ENCODE measurements at regions not wholly inside any gene's neighbourhood (a gene's known extent, or its start where the extent isn't known, plus 50 kb on each side); places are given as distances from the start of the nearest gene placed in this dataset.

DNA sequence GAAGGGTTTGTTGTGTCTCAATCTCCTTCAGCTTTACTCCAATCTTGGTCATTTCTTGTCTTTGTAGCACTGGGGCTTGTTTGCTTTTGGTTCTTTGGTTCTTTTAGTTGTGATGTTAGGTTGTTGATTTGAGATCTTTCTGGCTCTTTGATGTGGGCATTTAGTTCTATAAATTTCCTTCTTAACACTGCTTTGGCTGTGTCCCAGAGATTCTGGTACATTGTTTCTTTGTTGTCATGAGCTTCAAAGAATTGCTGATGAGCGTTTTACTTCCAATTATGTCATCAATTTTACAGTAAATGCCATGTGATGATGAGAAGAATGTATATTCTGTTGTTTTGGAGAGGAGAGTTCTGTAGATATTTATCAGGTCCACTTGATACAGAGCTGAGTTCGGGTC lies 353.3 kb downstream of the MAN2A1 start:
- no peaks in the 10 kb centered on the region for H3K9me3 ChIP-seq (ENCODE audit: severe bottlenecking)
- H3K4me3 ChIP-seq (ENCODE audit: low read depth, low read length), result no peak overlapping the region
- no peak for DNase-seq
- H3K27me3 ChIP-seq (ENCODE audit: insufficient read depth, low read depth, severe bottlenecking), result no peaks in the 10 kb centered on the region
- no peak overlapping the region for H3K27ac ChIP-seq
- peaks cover 7% of the 10 kb centered on the region for H3K36me3 ChIP-seq
- TF ChIP-seq, protein P1, sequence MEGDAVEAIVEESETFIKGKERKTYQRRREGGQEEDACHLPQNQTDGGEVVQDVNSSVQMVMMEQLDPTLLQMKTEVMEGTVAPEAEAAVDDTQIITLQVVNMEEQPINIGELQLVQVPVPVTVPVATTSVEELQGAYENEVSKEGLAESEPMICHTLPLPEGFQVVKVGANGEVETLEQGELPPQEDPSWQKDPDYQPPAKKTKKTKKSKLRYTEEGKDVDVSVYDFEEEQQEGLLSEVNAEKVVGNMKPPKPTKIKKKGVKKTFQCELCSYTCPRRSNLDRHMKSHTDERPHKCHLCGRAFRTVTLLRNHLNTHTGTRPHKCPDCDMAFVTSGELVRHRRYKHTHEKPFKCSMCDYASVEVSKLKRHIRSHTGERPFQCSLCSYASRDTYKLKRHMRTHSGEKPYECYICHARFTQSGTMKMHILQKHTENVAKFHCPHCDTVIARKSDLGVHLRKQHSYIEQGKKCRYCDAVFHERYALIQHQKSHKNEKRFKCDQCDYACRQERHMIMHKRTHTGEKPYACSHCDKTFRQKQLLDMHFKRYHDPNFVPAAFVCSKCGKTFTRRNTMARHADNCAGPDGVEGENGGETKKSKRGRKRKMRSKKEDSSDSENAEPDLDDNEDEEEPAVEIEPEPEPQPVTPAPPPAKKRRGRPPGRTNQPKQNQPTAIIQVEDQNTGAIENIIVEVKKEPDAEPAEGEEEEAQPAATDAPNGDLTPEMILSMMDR (IDR thresholded peaks at IDR 0.05; ENCODE audit: low read depth, low read length), result no peak

DNA sequence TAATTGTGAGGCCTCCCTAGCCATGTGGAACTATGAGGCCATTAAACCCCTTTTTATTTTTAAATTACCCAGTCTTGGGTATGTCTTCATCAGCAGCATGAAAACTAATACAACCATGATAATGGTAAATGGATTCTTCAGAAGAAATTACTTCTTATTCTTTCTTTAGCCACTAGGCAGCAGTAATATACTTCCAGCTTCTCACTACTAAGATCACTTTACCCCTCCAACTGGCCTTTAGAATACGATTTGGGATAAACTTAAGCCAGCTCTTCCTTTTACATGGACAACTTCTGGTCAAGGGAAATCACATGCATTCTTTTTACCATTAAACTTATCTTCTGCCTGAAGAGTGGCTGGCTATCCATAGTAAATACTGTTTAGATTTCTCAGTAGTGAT lies 355.4 kb downstream of the MAN2A1 start:
- Histone ChIP-seq H3K9me3 (ENCODE audit: severe bottlenecking) (no peaks in the 10 kb centered on the region), H3K36me3 (peaks cover 11% of the 10 kb centered on the region), H3K27me3 (ENCODE audit: insufficient read depth, low read depth, severe bottlenecking) (no peaks in the 10 kb centered on the region), H3K27ac (no peak overlapping the region), H3K4me3 (ENCODE audit: low read depth, low read length) (no peak overlapping the region)
- TF ChIP-seq, protein P1 (IDR thresholded peaks at IDR 0.05; ENCODE audit: low read depth, low read length), result no peak
- DNase-seq, result no peak

DNA sequence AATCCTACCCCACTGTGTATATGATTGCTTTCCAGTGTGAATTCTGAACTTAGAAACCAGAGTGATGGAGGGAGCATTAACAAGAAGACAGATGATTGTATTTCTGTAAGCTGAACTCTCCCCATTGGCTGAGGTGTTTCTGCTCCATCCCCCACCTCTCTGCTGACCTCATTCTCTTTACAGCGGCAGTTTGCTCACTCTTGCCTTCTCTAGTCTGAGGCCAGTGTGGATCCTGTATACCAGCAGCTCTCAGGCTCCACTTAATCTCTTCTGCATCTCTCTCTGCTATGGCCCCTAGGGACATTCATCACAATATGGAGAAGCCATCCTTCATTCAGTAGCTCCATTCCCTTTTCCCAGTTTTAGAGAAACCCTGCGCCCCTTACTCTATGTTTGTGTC lies 358.8 kb downstream of the MAN2A1 start:
- Histone ChIP-seq H3K27ac (no peak overlapping the region), H3K27me3 (ENCODE audit: insufficient read depth, low read depth, severe bottlenecking) (no peaks in the 10 kb centered on the region), H3K4me3 (ENCODE audit: low read depth, low read length) (no peak overlapping the region), H3K36me3 (peaks cover 11% of the 10 kb centered on the region), H3K9me3 (ENCODE audit: severe bottlenecking) (no peaks in the 10 kb centered on the region)
- DNase-seq, result peak; percentile 15
- TF ChIP-seq, protein P1 (IDR thresholded peaks at IDR 0.05; ENCODE audit: low read depth, low read length), result no peak

DNA sequence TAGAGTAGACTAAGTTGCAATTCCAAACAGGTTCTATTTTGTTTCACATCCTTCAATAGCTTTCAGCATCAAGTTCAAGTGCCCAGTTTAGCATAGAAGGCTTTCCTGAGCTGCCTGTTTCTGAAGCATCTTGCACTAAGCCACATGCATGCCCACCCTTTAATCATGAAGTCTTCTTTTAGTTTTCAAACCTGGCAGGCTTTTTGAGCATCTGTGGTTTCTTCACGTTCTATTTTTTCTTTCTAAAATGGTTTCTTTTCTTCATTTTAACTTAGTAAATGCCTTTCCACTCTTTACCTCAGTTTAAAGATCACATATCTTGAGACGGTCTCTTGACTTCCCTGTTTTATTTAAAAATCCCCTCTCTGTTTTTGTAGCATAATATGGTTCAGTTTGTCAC lies 360.1 kb downstream of the MAN2A1 start:
- H3K4me3 ChIP-seq (ENCODE audit: low read depth, low read length), result no peak overlapping the region
- H3K27me3 ChIP-seq (ENCODE audit: insufficient read depth, low read depth, severe bottlenecking), result no peaks in the 10 kb centered on the region
- H3K27ac ChIP-seq, result no peak overlapping the region
- no peak for DNase-seq
- peaks cover 11% of the 10 kb centered on the region for H3K36me3 ChIP-seq
- TF ChIP-seq, protein P1 (IDR thresholded peaks at IDR 0.05; ENCODE audit: low read depth, low read length), result no peak
- no peaks in the 10 kb centered on the region for H3K9me3 ChIP-seq (ENCODE audit: severe bottlenecking)

DNA sequence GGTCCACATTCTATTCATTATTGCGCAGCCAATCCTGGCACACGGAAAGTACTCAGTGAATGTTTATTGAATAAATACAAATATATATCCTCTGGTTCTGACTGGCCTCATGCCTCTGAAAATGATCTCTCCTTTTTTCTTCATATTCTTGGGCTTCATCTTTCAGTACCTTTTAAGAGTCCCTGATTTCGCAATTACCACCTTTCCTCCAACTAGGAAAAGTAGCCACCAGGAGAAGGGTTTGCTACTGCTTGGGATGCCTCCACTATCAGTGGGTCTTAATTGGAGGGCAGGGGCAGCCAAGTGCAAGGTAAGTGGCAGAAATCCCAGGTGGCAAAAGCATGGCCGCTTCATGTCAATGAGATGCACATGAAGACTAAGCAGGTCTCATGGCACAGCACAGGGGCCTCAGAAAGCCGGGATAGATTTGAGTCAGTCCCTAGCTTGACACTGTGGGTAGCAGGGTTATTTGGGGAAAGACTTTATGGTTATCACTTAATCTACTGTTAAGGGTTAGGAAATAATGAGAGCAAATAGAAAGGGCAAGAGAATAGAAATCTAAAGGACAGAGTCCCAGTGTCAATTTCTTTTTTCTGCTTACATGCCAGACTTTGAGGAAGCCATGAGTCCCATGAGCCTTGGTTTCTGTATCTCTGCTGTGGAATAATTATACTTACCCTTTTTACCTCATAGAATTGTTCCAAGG lies 361.1 kb downstream of the MAN2A1 start:
- peaks cover 11% of the 10 kb centered on the region for H3K36me3 ChIP-seq
- no peaks in the 10 kb centered on the region for H3K27me3 ChIP-seq (ENCODE audit: insufficient read depth, low read depth, severe bottlenecking)
- TF ChIP-seq, protein P1 (IDR thresholded peaks at IDR 0.05; ENCODE audit: low read depth, low read length), result no peak
- H3K4me3 ChIP-seq (ENCODE audit: low read depth, low read length), result no peak overlapping the region
- H3K27ac ChIP-seq, result no peak overlapping the region
- H3K9me3 ChIP-seq (ENCODE audit: severe bottlenecking), result no peaks in the 10 kb centered on the region
- DNase-seq, result no peak

DNA sequence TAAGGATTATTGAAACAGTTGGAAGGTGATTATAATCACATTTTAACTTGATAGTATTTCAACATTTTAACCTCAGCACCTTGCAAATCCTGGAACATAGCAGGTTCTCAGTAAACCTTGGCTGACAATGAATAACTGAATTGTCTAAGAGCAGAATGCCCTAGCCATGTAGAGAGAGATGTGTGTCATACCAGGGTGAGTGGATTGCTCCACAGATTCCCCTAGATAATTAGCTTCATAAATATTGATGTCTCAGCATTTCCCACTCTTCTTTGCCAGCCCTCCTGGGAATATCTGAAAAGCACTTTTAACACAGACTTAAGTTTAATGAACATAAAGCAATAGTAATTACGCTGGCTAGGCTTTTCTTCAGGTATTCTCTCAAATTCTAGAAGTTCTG lies 363.5 kb downstream of the MAN2A1 start:
- no peak for DNase-seq
- Histone ChIP-seq H3K27me3 (ENCODE audit: insufficient read depth, low read depth, severe bottlenecking) (no peaks in the 10 kb centered on the region), H3K4me3 (ENCODE audit: low read depth, low read length) (no peak overlapping the region), H3K36me3 (peaks cover 3% of the 10 kb centered on the region), H3K9me3 (ENCODE audit: severe bottlenecking) (no peaks in the 10 kb centered on the region), H3K27ac (no peak overlapping the region)
- TF ChIP-seq, protein P1 (IDR thresholded peaks at IDR 0.05; ENCODE audit: low read depth, low read length), result no peak
